ENCODE measurements at regions not wholly inside any gene's neighbourhood (a gene's known extent, or its start where the extent isn't known, plus 50 kb on each side); places are given as distances from the start of the nearest gene placed in this dataset.
"Not testable (repeated sequence)": the region's sequence is repeated elsewhere in the genome, so short reads cannot be mapped to it uniquely, and the experiment has no call there.

- intact Hi-C loops (cut with DNase I; ENCODE audit: low total_unique reads) = no loop called here
- no peak overlapping the region for H3K4me3 ChIP-seq
- no peaks in the 10 kb centered on the region for H3K36me3 ChIP-seq (ENCODE audit: low read depth, missing control alignments)
- H3K4me1 ChIP-seq = no peaks in the 10 kb centered on the region
- no peak overlapping the region for H3K27ac ChIP-seq
- no peak for DNase-seq
- no peaks in the 10 kb centered on the region for H3K27me3 ChIP-seq
- TF ChIP-seq CTCF (IDR thresholded peaks at IDR 0.05) = no peak
- TF ChIP-seq POLR2A (IDR thresholded peaks at IDR 0.05) = no peak
- H3K9me3 ChIP-seq = no peaks in the 10 kb centered on the region
- 67 to 70% methylated on average over 14 of the region's 14 CpGs for WGBS, 2 donors
Observed at GRCh38 chr10:11691319-11691755, 50.8 kb upstream of the ECHDC3 start.

- H3K36me3 ChIP-seq (ENCODE audit: low read depth, missing control alignments) = no peaks in the 10 kb centered on the region
- no peak overlapping the region for H3K27ac ChIP-seq
- TF ChIP-seq POLR2A (IDR thresholded peaks at IDR 0.05) (no peak), CTCF (IDR thresholded peaks at IDR 0.05) (no peak)
- no peaks in the 10 kb centered on the region for H3K27me3 ChIP-seq
- H3K9me3 ChIP-seq = no peaks in the 10 kb centered on the region
- H3K4me3 ChIP-seq = peak overlapping the region in 1 of 2 donors; percentile 29
- WGBS, 2 donors = 73 to 82% methylated on average over 21 to 22 of the region's 22 CpGs
- peaks cover 8% of the 10 kb centered on the region for H3K4me1 ChIP-seq
- DNase-seq = peak; percentile 34
- intact Hi-C loops (cut with DNase I; ENCODE audit: low total_unique reads) = no loop called here
Observed at GRCh38 chr10:11689945-11690736, 52.0 kb upstream of the ECHDC3 start.

GRCh38 chr10:11688448-11688795 lies 53.8 kb upstream of the ECHDC3 start:
- intact Hi-C loops (cut with DNase I; ENCODE audit: low total_unique reads); H3K9me3 ChIP-seq; DNase-seq; H3K27ac ChIP-seq; H3K4me3 ChIP-seq; H3K27me3 ChIP-seq; H3K36me3 ChIP-seq (ENCODE audit: low read depth, missing control alignments): not testable (repeated sequence)
- WGBS, 2 donors = 76 to 83% methylated on average over 3 of the region's 3 CpGs
- H3K4me1 ChIP-seq = peaks cover 12% of the 10 kb centered on the region

GRCh38 chr10:11687779-11688447 lies 54.3 kb upstream of the ECHDC3 start:
- intact Hi-C loops (cut with DNase I; ENCODE audit: low total_unique reads) = no loop called here
- Histone ChIP-seq H3K27me3 (no peaks in the 10 kb centered on the region), H3K36me3 (ENCODE audit: low read depth, missing control alignments) (no peaks in the 10 kb centered on the region), H3K9me3 (no peaks in the 10 kb centered on the region), H3K27ac (no peak overlapping the region), H3K4me3 (no peak overlapping the region), H3K4me1 (peaks cover 12% of the 10 kb centered on the region)
- WGBS, 2 donors = 82 to 91% methylated on average over 7 to 8 of the region's 8 CpGs
- no peak for TF ChIP-seq POLR2A (IDR thresholded peaks at IDR 0.05)
- TF ChIP-seq CTCF (IDR thresholded peaks at IDR 0.05) = no peak
- DNase-seq = no peak

- Histone ChIP-seq H3K4me3 (no peak overlapping the region), H3K36me3 (ENCODE audit: low read depth, missing control alignments) (no peaks in the 10 kb centered on the region), H3K4me1 (peaks cover 12% of the 10 kb centered on the region), H3K27ac (no peak overlapping the region), H3K9me3 (no peaks in the 10 kb centered on the region), H3K27me3 (no peaks in the 10 kb centered on the region)
- TF ChIP-seq CTCF (IDR thresholded peaks at IDR 0.05) (no peak), POLR2A (IDR thresholded peaks at IDR 0.05) (no peak)
- no peak for DNase-seq
- 66 to 86% methylated on average over 8 of the region's 8 CpGs for WGBS, 2 donors
- intact Hi-C loops (cut with DNase I; ENCODE audit: low total_unique reads) = no loop called here
Observed at GRCh38 chr10:11687357-11687771, 54.8 kb upstream of the ECHDC3 start.
